GM12878 (cell line): ENCODE measurements at regions not wholly inside any gene's neighbourhood (a gene's known extent, or its start where the extent isn't known, plus 50 kb on each side); places are given as distances from the start of the nearest gene placed in this dataset.
"Not testable (repeated sequence)": the region's sequence is repeated elsewhere in the genome, so short reads cannot be mapped to it uniquely, and the experiment has no call there.

ENCODE experiments used
- ATAC-seq: fragments of 200-7000 bp; cut with Tn5 transposase; 3 replicates; pipeline ENCODE4 v1.9.1; 2020; ENCODE audit warnings: mild to moderate bottlenecking, moderate library complexity
- BruUV-seq: library from RNA; stranded (reverse); fragments of 400-500 nt; replicated peaks from 2 replicates; lab custom pipeline; 2021; lab: Mats Ljungman, UMichigan
- CTCF ChIA-PET: fragments of 300-600 bp; sonication (Branson Sonifier 250); formaldehyde crosslinking; extraction: SDS; loops from one replicate; lab custom pipeline; 2021; ENCODE audit warnings: inconsistent platforms; lab: Yijun Ruan, JAX
- POLR2A ChIA-PET: fragments of 350-600 bp; formaldehyde crosslinking; extraction: SDS; loops from one replicate; lab custom pipeline; 2021; ENCODE audit warnings: inconsistent platforms; lab: Charles Lee
- RAD21 ChIA-PET: fragments of 300-600 bp; sonication (Branson Sonifier 250); formaldehyde crosslinking; loops from one replicate; lab custom pipeline; 2023; ENCODE audit warnings: antibody characterized with exemption; ENCODE audit not compliant: unreplicated experiment; lab: Charles Lee
- SMC1A ChIA-PET: fragments of 300-600 bp; sonication (Branson Sonifier 250); formaldehyde crosslinking; loops from one replicate; lab custom pipeline; 2023; ENCODE audit not compliant: unreplicated experiment, uncharacterized antibody; lab: Charles Lee
- DNase-seq: peaks from one replicate; pipeline ENCODE4 v3.0.0-alpha.2; 2011; ENCODE audit warnings: low read depth, low spot score
- FAIRE-seq: peaks from 3 replicates; lab custom pipeline; 2011; peaks lifted over from hg19 to GRCh38; lab: Jason Lieb, UNC
- H2AFZ ChIP-seq: 2 replicates; pipeline ENCODE4 v1.6.0; 2011; ENCODE audit warnings: low read depth, low read length, control low read depth; ENCODE audit not compliant: control insufficient read depth
- H3K27ac ChIP-seq: 2 replicates; pipeline ENCODE4 v1.5.1; 2011; ENCODE audit warnings: control low read depth; ENCODE audit not compliant: control insufficient read depth, insufficient read depth
- H3K27me3 ChIP-seq, 2 experiments: replicated peaks in 1 of 2; 2 replicates each; pipeline versions ENCODE4 v1.6.0 to v1.6.1; 2011; ENCODE audit warnings: low read length in 1 of 2; ENCODE audit not compliant: control insufficient read depth in 2 of 2, insufficient read depth in 2 of 2
- H3K36me3 ChIP-seq, 2 experiments: 2 replicates each; pipeline ENCODE4 v1.5.1; 2011; ENCODE audit warnings: low read length in 1 of 2; ENCODE audit not compliant: control insufficient read depth in 2 of 2, insufficient read depth in 2 of 2
- H3K4me1 ChIP-seq: 2 replicates; pipeline ENCODE4 v1.6.1; 2011; ENCODE audit warnings: mild to moderate bottlenecking, low read length, moderate library complexity, mixed read lengths; ENCODE audit not compliant: control insufficient read depth, insufficient read depth
- H3K4me2 ChIP-seq: 2 replicates; pipeline ENCODE4 v1.6.0; 2011; ENCODE audit warnings: control low read depth; ENCODE audit not compliant: control insufficient read depth, insufficient read depth
- H3K4me3 ChIP-seq: fragments of 200-600 bp; sonication (generic); 2 replicates; pipeline ENCODE4 v1.5.1; 2016
- H3K79me2 ChIP-seq: 2 replicates; pipeline ENCODE4 v1.6.0; 2011; ENCODE audit warnings: low read length; ENCODE audit not compliant: control insufficient read depth, insufficient read depth
- H3K9ac ChIP-seq: 2 replicates; pipeline ENCODE4 v1.8.0; 2011; ENCODE audit warnings: low read length, control low read depth, mixed read lengths; ENCODE audit not compliant: control insufficient read depth, insufficient read depth
- H3K9me3 ChIP-seq: replicated peaks from 3 replicates; pipeline ENCODE4 v1.5.1; 2011; ENCODE audit warnings: mild to moderate bottlenecking, low read length; ENCODE audit not compliant: control insufficient read depth, insufficient read depth
- H4K20me1 ChIP-seq: 2 replicates; pipeline ENCODE4 v1.6.0; 2011; ENCODE audit not compliant: control insufficient read depth, insufficient read depth
- WGBS: methylation state at CpG from one replicate; pipeline ENCODE4 v1.1.6; 2016; ENCODE audit warnings: low lambda C conversion rate; ENCODE audit not compliant: insufficient replicate concordance, insufficient coverage; ENCODE audit errors: missing lambda C conversion rate; 5-methylcytosine and 5-hydroxymethylcytosine counted together
- in situ Hi-C: fragments of 300-500 bp; cut with MboI; formaldehyde crosslinking; loops from 9 replicates; pipeline ENCODE4 v1.14.3; 2018; ENCODE audit warnings: mixed read lengths
- intact Hi-C: fragments of 100-400 bp; cut with micrococcal nuclease; formaldehyde crosslinking; loops from one replicate; pipeline ENCODE4 v1.14.2; 2022; ENCODE audit not compliant: unreplicated experiment
- TF ChIP-seq, protein P1 (sequence below), 3 experiments: IDR thresholded peaks in 2 of 3; conservative IDR thresholded peaks in 1 of 3; 2 replicates each; pipeline ENCODE4 v1.5.1; 2011; ENCODE audit warnings: low read depth in 3 of 3, low read length in 3 of 3, mild to moderate bottlenecking in 3 of 3, control low read depth in 2 of 3, moderate library complexity in 2 of 3, inconsistent platforms in 1 of 3, mixed read lengths in 1 of 3; ENCODE audit not compliant: control insufficient read depth in 2 of 3, insufficient read depth in 1 of 3; ENCODE audit errors: extremely low read depth in 1 of 3
- TF ChIP-seq, protein P2 (sequence below): fragments of 150-350 bp; IDR thresholded peaks from 2 replicates; pipeline ENCODE4 v1.6.1; 2014; ENCODE audit warnings: mild to moderate bottlenecking, low read depth, low read length

DNA sequence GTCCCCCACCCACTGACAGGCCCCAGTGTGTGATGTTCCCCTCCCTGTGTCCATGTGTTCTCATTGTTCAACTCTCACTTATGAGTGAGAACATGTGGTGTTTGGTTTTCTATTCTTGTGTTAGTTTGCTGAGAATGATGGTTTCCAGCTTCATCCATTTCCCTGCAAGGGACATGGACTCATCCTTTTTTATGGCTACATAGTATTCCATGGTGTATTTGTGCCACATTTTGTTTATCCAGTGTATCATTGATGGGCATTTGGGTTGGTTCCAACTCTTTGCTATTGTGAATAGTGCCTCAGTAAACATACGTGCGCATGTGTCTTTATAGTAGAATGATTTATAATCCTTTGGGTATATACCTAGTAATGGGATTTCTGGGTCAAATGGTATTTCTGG lies 509.9 kb downstream of the UTRN start:
- BruUV-seq, POLR2A ChIA-PET, H2AFZ ChIP-seq, H3K4me1 ChIP-seq, H4K20me1 ChIP-seq, H3K36me3 ChIP-seq, CTCF ChIA-PET, RAD21 ChIA-PET, H3K27me3 ChIP-seq, SMC1A ChIA-PET, H3K4me2 ChIP-seq, H3K9ac ChIP-seq, ATAC-seq, H3K4me3 ChIP-seq, FAIRE-seq, H3K27ac ChIP-seq, intact Hi-C loops, in situ Hi-C loops, H3K79me2 ChIP-seq, H3K9me3 ChIP-seq, DNase-seq: not testable (repeated sequence)
- 97% methylated on average over 2 of the region's 2 CpGs for WGBS

DNA sequence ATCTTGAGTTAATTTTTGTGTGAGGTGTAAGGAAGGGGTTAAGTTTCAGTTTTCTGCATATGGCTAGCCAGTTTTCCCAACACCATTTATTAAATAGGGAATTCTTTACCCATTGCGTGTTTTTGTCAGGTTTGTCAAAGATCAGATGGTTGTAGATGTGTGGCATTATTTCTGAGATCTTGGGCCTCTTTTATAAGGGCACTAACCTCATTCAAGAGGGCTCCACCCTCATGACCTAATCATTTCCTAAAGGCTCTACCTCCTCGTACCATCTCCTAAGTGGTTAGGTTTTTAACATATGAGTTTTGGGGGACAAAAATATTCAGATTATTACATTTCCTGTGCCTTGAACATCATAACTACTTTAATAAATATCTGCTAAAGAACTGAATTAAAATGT lies 510.9 kb downstream of the UTRN start:
- Histone ChIP-seq H3K79me2 (no peaks in the 10 kb centered on the region), H3K27me3 (no peaks in the 10 kb centered on the region), H3K9ac (no peak overlapping the region), H3K27ac (no peak overlapping the region), H3K4me2 (no peak overlapping the region), H4K20me1 (no peaks in the 10 kb centered on the region), H3K4me3 (no peak overlapping the region), H2AFZ (no peak overlapping the region), H3K36me3 (peaks cover 1 to 8% of the 10 kb centered on the region in 2 experiments; a peak in 3 of 4 replicates), H3K9me3 (no peaks in the 10 kb centered on the region; the same call in 2 of the 3 replicates), H3K4me1 (no peaks in the 10 kb centered on the region)
- TF ChIP-seq, protein P1, sequence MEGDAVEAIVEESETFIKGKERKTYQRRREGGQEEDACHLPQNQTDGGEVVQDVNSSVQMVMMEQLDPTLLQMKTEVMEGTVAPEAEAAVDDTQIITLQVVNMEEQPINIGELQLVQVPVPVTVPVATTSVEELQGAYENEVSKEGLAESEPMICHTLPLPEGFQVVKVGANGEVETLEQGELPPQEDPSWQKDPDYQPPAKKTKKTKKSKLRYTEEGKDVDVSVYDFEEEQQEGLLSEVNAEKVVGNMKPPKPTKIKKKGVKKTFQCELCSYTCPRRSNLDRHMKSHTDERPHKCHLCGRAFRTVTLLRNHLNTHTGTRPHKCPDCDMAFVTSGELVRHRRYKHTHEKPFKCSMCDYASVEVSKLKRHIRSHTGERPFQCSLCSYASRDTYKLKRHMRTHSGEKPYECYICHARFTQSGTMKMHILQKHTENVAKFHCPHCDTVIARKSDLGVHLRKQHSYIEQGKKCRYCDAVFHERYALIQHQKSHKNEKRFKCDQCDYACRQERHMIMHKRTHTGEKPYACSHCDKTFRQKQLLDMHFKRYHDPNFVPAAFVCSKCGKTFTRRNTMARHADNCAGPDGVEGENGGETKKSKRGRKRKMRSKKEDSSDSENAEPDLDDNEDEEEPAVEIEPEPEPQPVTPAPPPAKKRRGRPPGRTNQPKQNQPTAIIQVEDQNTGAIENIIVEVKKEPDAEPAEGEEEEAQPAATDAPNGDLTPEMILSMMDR (IDR thresholded peaks at IDR 0.05 in 2 of 3, conservative IDR thresholded peaks at IDR 0.05 in 1 of 3; ENCODE audit: control insufficient read depth in 2 of 3, extremely low read depth in 1 of 3, insufficient read depth in 1 of 3, low read depth in 3 of 3, low read length in 3 of 3) = no peak
- TF ChIP-seq, protein P2, sequence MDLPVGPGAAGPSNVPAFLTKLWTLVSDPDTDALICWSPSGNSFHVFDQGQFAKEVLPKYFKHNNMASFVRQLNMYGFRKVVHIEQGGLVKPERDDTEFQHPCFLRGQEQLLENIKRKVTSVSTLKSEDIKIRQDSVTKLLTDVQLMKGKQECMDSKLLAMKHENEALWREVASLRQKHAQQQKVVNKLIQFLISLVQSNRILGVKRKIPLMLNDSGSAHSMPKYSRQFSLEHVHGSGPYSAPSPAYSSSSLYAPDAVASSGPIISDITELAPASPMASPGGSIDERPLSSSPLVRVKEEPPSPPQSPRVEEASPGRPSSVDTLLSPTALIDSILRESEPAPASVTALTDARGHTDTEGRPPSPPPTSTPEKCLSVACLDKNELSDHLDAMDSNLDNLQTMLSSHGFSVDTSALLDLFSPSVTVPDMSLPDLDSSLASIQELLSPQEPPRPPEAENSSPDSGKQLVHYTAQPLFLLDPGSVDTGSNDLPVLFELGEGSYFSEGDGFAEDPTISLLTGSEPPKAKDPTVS = no peak
- BruUV-seq = no TSS peak
- 97% methylated on average over 2 of the region's 2 CpGs for WGBS
- ChIA-PET SMC1A (no interaction called here), POLR2A (no interaction called here), RAD21 (no interaction called here), CTCF (interaction anchor here (0.8 kb wide), 1 partner anchor 233 kb away, joined by 3 read pairs; no protein-coding TSS in a partner anchor)
- intact Hi-C loops (no loop called here), in situ Hi-C loops (no loop called here)
- no peak for ATAC-seq
- DNase-seq = no peak
- FAIRE-seq = no peak
